Tibial nerve (tissue), 4 donors: ENCODE measurements at regions not wholly inside any gene's neighbourhood (a gene's known extent, or its start where the extent isn't known, plus 50 kb on each side); places are given as distances from the start of the nearest gene placed in this dataset.

ENCODE experiments used
- EP300 ChIP-seq, 2 donors: sonication (generic); formaldehyde crosslinking; IDR thresholded peaks; one replicate each; pipeline ENCODE4 v1.6.1; 2017; ENCODE audit warnings: antibody characterized with exemption in 2 of 2, mild to moderate bottlenecking in 1 of 2
- POLR2A ChIP-seq, 2 donors: fragments of 450-650 bp; IDR thresholded peaks; one replicate each; pipeline ENCODE4 v1.6.1; 2017; ENCODE audit warnings: antibody characterized with exemption in 2 of 2, mild to moderate bottlenecking in 2 of 2, moderate library complexity in 2 of 2
- TF ChIP-seq, protein P1 (sequence below), 5 experiments: fragments of 200-600 bp in 3 of 5; fragments of 450-650 bp in 2 of 5; sonication (generic) in 3 of 5; IDR thresholded peaks; one replicate each; pipeline ENCODE4 v1.5.1; 2016 to 2019; ENCODE audit warnings: antibody characterized with exemption in 5 of 5, mild to moderate bottlenecking in 3 of 5, moderate library complexity in 2 of 5

DNA sequence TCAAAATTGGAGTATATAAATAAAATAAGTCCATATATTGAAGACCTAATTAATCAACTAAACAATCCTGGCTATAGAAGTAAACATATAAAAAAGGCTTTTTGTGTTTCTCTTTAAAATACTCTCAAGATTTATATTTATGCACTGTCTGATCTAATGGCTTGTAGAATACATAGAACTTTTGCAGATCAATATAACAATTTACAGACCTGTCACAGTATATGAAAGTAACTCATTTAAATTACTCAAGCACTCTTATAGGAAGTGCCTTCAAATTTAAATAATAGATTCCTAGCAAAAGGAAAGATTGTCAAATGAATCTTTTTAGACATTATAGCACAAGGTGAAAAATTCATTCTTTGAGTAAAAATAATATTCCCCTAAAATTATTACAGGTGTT lies 615.8 kb upstream of the RGS18 start:
- TF ChIP-seq, protein P1, sequence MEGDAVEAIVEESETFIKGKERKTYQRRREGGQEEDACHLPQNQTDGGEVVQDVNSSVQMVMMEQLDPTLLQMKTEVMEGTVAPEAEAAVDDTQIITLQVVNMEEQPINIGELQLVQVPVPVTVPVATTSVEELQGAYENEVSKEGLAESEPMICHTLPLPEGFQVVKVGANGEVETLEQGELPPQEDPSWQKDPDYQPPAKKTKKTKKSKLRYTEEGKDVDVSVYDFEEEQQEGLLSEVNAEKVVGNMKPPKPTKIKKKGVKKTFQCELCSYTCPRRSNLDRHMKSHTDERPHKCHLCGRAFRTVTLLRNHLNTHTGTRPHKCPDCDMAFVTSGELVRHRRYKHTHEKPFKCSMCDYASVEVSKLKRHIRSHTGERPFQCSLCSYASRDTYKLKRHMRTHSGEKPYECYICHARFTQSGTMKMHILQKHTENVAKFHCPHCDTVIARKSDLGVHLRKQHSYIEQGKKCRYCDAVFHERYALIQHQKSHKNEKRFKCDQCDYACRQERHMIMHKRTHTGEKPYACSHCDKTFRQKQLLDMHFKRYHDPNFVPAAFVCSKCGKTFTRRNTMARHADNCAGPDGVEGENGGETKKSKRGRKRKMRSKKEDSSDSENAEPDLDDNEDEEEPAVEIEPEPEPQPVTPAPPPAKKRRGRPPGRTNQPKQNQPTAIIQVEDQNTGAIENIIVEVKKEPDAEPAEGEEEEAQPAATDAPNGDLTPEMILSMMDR (IDR thresholded peaks at IDR 0.05) = no peak
- TF ChIP-seq POLR2A (IDR thresholded peaks at IDR 0.05) (no peak), EP300 (IDR thresholded peaks at IDR 0.05) (no peak)
